ENCODE measurements at regions not wholly inside any gene's neighbourhood (a gene's known extent, or its start where the extent isn't known, plus 50 kb on each side); places are given as distances from the start of the nearest gene placed in this dataset.

GRCh38 chr2:34899079-34899478 is 1300.0 kb upstream of the FAM98A start:
- Histone ChIP-seq H3F3A (ENCODE audit: insufficient read depth, low read length, poor library complexity, severe bottlenecking) (no peaks in the 10 kb centered on the region), H4K20me1 (ENCODE audit: insufficient read depth) (no peaks in the 10 kb centered on the region), H3K36me3 (ENCODE audit: insufficient read depth, low read length) (no peaks in the 10 kb centered on the region), H3K9me2 (ENCODE audit: insufficient read depth, low read length) (no peaks in the 10 kb centered on the region), H3K27ac (ENCODE audit: low read length) (no peak overlapping the region), H3K9ac (ENCODE audit: low read length) (no peak overlapping the region), H3K79me2 (replicated peaks; ENCODE audit: insufficient read depth, low read length) (no peaks in the 10 kb centered on the region), H3K9me3 (ENCODE audit: low read length) (no peaks in the 10 kb centered on the region), H3K27me3 (ENCODE audit: insufficient read depth, low read depth, low read length) (no peaks in the 10 kb centered on the region), H3K4me3 (ENCODE audit: low read length) (no peak overlapping the region), H3K4me2 (ENCODE audit: low read length) (no peak overlapping the region), H2AFZ (ENCODE audit: low read depth, low read length) (no peak overlapping the region)
- TF ChIP-seq REST (IDR thresholded peaks at IDR 0.05; ENCODE audit: borderline replicate concordance) (no peak), MXI1 (conservative IDR thresholded peaks at IDR 0.05; ENCODE audit: poor library complexity, severe bottlenecking) (no peak), RAD21 (conservative IDR thresholded peaks at IDR 0.05) (no peak), CTCF (IDR thresholded peaks at IDR 0.05; ENCODE audit: poor library complexity, severe bottlenecking) (no peak), EZH2 (IDR thresholded peaks at IDR 0.05; ENCODE audit: borderline replicate concordance, insufficient read depth, low read length, poor library complexity, severe bottlenecking) (no peak), SMC3 (conservative IDR thresholded peaks at IDR 0.05; ENCODE audit: poor library complexity) (no peak), POLR2AphosphoS5 (IDR thresholded peaks at IDR 0.05) (no peak), EP300 (conservative IDR thresholded peaks at IDR 0.05; ENCODE audit: poor library complexity, severe bottlenecking) (no peak), TAF1 (IDR thresholded peaks at IDR 0.05; ENCODE audit: low read depth) (no peak)

- H3K27ac ChIP-seq (ENCODE audit: low read length) = no peak overlapping the region
- H3K9me2 ChIP-seq (ENCODE audit: insufficient read depth, low read length) = no peaks in the 10 kb centered on the region
- no peaks in the 10 kb centered on the region for H3K36me3 ChIP-seq (ENCODE audit: insufficient read depth, low read length)
- H3F3A ChIP-seq (ENCODE audit: insufficient read depth, low read length, poor library complexity, severe bottlenecking) = no peaks in the 10 kb centered on the region
- H3K9ac ChIP-seq (ENCODE audit: low read length) = no peak overlapping the region
- no peaks in the 10 kb centered on the region for H3K79me2 ChIP-seq (replicated peaks; ENCODE audit: insufficient read depth, low read length)
- no peaks in the 10 kb centered on the region for H4K20me1 ChIP-seq (ENCODE audit: insufficient read depth)
- H3K4me2 ChIP-seq (ENCODE audit: low read length) = no peak overlapping the region
- H3K27me3 ChIP-seq (ENCODE audit: insufficient read depth, low read depth, low read length) = no peaks in the 10 kb centered on the region
- H2AFZ ChIP-seq (ENCODE audit: low read depth, low read length) = no peak overlapping the region
- no peaks in the 10 kb centered on the region for H3K9me3 ChIP-seq (ENCODE audit: low read length)
- no peak for TF ChIP-seq RAD21 (conservative IDR thresholded peaks at IDR 0.05)
- TF ChIP-seq EP300 (conservative IDR thresholded peaks at IDR 0.05; ENCODE audit: poor library complexity, severe bottlenecking) = no peak
- no peak for TF ChIP-seq EZH2 (IDR thresholded peaks at IDR 0.05; ENCODE audit: borderline replicate concordance, insufficient read depth, low read length, poor library complexity, severe bottlenecking)
- no peak for TF ChIP-seq SMC3 (conservative IDR thresholded peaks at IDR 0.05; ENCODE audit: poor library complexity)
- TF ChIP-seq MXI1 (conservative IDR thresholded peaks at IDR 0.05; ENCODE audit: poor library complexity, severe bottlenecking) = no peak
- no peak for TF ChIP-seq CTCF (IDR thresholded peaks at IDR 0.05; ENCODE audit: poor library complexity, severe bottlenecking)
- TF ChIP-seq TAF1 (IDR thresholded peaks at IDR 0.05; ENCODE audit: low read depth) = no peak
- TF ChIP-seq POLR2AphosphoS5 (IDR thresholded peaks at IDR 0.05) = no peak
- no peak for TF ChIP-seq REST (IDR thresholded peaks at IDR 0.05; ENCODE audit: borderline replicate concordance)
- H3K4me3 ChIP-seq (ENCODE audit: low read length) = no peak overlapping the region
These were observed 1293.7 kb upstream of the FAM98A start for GRCh38 chr2:34892766-34893165.
